H1 (cell line): ENCODE measurements at regions not wholly inside any gene's neighbourhood (a gene's known extent, or its start where the extent isn't known, plus 50 kb on each side); places are given as distances from the start of the nearest gene placed in this dataset.

Experiments
- BCL11A ChIP-seq, 2 experiments: IDR thresholded peaks; one replicate each; pipeline ENCODE4 v1.6.1; 2011; ENCODE audit warnings: low read depth in 2 of 2, low read length in 2 of 2, mild to moderate bottlenecking in 2 of 2
- CBX5 ChIP-seq: fragments of 300-800, 300-1000 bp; sonication (generic); IDR thresholded peaks from 2 replicates; pipeline ENCODE4 v1.7.1; 2016; ENCODE audit warnings: antibody characterized with exemption, low read length, low read depth
- FOSL1 ChIP-seq: IDR thresholded peaks from 2 replicates; pipeline ENCODE4 v1.6.1; 2011; ENCODE audit warnings: mild to moderate bottlenecking, low read depth, low read length, moderate library complexity; ENCODE audit not compliant: insufficient read depth
- HDAC6 ChIP-seq: IDR thresholded peaks from one replicate; pipeline ENCODE4 v1.7.1; 2012; ENCODE audit warnings: low read depth, mild to moderate bottlenecking, inconsistent platforms, low read length, moderate library complexity
- RAD21 ChIP-seq, 2 experiments: IDR thresholded peaks in 1 of 2; conservative IDR thresholded peaks in 1 of 2; 2 replicates each; pipeline ENCODE4 v1.6.1; 2011; ENCODE audit warnings: low read depth in 2 of 2, low read length in 2 of 2, improper control_type of control experiment in 1 of 2, inconsistent platforms in 1 of 2, mild to moderate bottlenecking in 1 of 2, moderate library complexity in 1 of 2
- RNF2 ChIP-seq: fragments of 200-900, 300-1000 bp; sonication (generic); IDR thresholded peaks from 2 replicates; pipeline ENCODE4 v1.7.1; 2016; ENCODE audit warnings: borderline replicate concordance, low read depth, mild to moderate bottlenecking, antibody characterized with exemption, low read length; ENCODE audit not compliant: poor library complexity, severe bottlenecking; ENCODE audit errors: missing control alignments
- TAF7 ChIP-seq: optimal IDR thresholded peaks from 2 replicates; pipeline ENCODE3; 2011; ENCODE audit warnings: low read depth, mild to moderate bottlenecking, inconsistent platforms, low read length, moderate library complexity, borderline replicate concordance
- TBP ChIP-seq: IDR thresholded peaks from 2 replicates; pipeline ENCODE4 v1.6.1; 2011; ENCODE audit warnings: low read depth, low read length, improper control_type of control experiment
- USF2 ChIP-seq: IDR thresholded peaks from 2 replicates; pipeline ENCODE4 v1.6.1; 2011; ENCODE audit warnings: low read length, improper control_type of control experiment

- TF ChIP-seq HDAC6 (no peak), CBX5 (no peak), TAF7 (no peak), FOSL1 (no peak), BCL11A (IDR thresholded peaks at IDR 0.05; ENCODE audit: low read depth in 2 of 2, low read length in 2 of 2) (no peak), RAD21 (IDR thresholded peaks at IDR 0.05 in 1 of 2, conservative IDR thresholded peaks at IDR 0.05 in 1 of 2; ENCODE audit: low read depth in 2 of 2, low read length in 2 of 2) (no peak), RNF2 (no peak), TBP (no peak), USF2 (no peak)
Measured at GRCh38 chr14:96987086-96987474, 189.9 kb downstream of the VRK1 start (continued).
